ENCODE measurements at regions not wholly inside any gene's neighbourhood (a gene's known extent, or its start where the extent isn't known, plus 50 kb on each side); places are given as distances from the start of the nearest gene placed in this dataset.
"Not testable (repeated sequence)": the region's sequence is repeated elsewhere in the genome, so short reads cannot be mapped to it uniquely, and the experiment has no call there.

- no peak for DNase-seq
Measured at GRCh38 chr5:33072296-33072695, 361.2 kb downstream of the NPR3 start.

GRCh38 chr5:33072726-33073125, 361.6 kb downstream of the NPR3 start:
- DNase-seq: no peak

GRCh38 chr5:33073881-33074327, 362.8 kb downstream of the NPR3 start:
- DNase-seq: no peak

GRCh38 chr5:33074548-33074947, 363.4 kb downstream of the NPR3 start:
- no peak for DNase-seq

DNA sequence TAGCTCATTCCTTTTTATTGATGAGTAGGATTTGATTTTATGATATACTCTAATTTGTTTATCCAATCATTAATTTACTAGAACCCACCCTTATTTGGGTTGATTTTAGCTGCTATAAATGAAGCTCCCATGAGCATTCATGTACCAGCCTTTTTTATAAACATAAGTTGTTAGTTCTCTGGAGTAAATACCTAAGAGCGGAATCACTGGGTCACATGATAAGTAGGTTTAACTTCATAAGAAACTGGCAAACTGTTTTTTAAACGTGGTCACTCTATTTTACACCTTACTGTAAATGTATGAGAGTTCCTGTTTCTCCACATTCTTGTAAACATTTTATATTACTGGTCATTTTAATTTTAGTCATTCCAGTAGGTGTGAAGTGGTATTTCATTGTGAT, 364.6 kb downstream of the NPR3 start:
- DNase-seq: no peak

DNA sequence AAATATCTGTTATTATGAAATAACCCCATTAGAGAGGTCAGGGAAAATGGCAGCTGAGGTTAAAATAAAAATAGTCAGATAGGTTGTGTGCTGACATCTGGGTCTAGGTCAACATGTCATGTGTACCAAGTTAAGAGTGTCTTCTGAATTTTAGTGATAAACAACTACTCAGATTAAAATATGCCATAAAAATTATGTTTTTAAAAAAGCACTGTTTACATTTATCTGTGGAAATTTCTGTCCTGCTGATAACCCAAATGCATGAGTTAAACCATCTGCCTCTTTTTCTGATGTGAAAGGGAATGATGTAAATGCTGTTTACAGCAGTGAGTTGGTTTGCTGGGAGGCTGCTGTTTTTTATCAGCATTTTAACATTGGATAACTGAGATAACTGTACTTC, 361.2 kb upstream of the TARS1 start:
- DNase-seq: no peak

DNA sequence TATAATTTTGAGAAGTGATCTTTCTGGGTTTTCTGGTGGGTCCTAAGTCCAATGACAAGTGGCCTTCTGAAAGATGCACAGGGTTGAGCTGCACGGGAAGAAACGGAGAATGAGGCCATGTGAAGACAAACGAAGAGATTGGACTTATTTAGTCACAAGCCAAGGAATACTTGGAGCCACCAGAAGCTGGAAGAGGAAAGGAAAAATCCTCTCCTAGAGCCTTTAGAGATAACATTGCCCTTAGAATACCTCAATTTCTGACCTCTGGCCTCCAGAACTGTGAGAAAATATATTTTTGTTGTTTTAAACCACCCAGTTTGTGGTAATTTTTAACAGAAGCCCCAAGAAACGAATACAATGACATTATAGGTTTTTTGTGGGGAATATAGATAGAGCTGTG, 360.5 kb upstream of the TARS1 start:
- DNase-seq: no peak

DNA sequence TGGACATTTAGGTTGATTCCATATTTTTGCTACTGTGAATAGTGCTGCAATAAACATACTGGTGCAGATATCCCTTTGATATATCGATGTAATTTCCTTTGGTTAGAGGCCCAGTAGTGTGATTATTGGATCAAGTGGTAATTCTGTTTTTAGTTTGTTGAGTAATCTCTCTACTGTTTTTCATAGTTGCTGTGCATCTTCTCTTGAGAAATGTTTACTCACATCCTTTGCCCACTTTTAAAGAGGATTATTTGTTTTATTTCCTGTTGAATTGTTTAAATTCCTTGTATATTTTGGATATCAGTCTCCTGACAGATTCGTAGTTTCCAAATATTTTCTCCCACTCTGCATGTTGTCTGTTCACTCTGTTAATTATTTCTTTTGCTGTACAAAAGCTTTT, 352.6 kb upstream of the TARS1 start:
- no peak for DNase-seq

GRCh38 chr5:33091571-33092363, 349.0 kb upstream of the TARS1 start:
- DNase-seq: peak; percentile 34

DNA sequence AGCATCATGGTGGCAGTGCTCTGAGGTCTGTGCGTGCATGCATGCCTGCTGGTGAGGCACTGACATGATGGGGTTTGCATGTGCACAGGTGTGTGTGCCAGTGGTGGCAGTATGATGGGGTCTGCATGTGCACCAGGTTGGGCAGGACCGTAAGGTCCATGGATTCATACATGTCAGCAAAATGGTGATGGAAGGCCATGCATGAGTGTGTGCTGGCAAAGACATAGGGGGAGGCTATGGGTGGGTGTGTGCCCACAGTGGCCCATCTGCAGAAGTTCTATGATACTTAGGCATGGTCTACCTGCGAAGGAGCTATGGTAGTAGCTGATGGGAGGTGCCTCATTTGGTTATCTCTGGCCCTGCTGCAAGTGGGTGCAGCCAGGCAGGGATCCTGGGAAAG, 348.0 kb upstream of the TARS1 start:
- no peak for DNase-seq

DNA sequence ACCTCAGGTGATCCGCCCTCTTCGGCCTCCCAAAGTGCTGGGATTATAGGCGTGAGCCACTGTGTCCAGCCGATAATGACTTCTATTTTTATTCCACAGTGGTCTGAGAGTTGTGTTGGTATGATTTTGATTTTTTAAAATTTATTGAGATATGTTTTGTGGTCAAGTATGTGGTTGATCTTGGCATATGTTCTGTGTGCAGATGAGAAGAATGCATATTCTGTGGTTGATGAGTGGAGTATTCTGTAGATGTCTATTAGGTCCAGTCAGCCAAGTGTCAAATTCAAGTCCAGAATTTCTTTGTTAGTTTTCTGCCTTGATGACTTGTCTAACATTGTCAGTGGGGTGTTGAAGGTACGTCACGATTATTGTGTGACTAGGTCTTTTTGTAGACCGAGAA, 338.2 kb upstream of the TARS1 start:
- no peak for DNase-seq

DNA sequence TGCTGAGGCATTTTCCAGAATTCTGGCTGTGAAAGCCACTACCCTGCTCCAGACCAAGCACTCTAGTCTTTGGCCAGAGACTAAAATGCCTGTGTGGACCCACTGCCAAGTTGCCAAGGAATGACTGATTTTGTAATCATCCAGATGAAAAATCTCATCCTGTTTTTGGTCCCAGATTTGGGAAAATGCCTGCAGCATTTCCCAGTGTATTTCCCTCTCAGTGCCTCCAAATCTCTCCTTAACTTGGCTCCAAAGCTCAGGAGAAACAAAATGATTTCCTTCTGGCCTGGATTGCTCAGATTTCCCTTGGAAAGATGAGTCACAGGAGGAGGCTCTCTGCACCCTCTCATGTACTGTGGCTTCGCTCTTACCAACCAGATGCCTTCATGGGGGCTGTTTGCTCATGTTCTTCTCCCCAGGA, 335.2 kb upstream of the TARS1 start:
- no peak for DNase-seq

- DNase-seq: not testable (repeated sequence)
Measured at GRCh38 chr5:33110496-33110895, 330.3 kb upstream of the TARS1 start.

DNA sequence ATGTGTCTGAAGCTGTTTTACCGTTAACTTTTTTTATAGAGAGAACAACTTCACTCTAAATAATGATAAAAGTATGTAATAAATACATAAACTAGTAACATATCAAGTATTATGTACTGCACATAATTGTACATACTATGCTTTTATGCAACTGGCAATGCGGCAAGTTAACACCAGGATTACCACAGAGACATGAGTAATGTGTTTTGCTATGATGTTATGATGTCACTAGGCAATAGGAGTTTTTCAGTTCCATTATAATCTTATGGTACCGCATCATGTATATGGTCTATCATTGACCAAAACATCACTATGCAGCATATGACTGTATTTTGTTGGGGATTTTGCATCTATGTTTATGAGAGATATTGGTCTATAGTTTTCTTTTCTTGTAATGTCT, 326.4 kb upstream of the TARS1 start:
- DNase-seq: no peak

GRCh38 chr5:33115467-33115866, 325.3 kb upstream of the TARS1 start:
- DNase-seq: no peak

DNA sequence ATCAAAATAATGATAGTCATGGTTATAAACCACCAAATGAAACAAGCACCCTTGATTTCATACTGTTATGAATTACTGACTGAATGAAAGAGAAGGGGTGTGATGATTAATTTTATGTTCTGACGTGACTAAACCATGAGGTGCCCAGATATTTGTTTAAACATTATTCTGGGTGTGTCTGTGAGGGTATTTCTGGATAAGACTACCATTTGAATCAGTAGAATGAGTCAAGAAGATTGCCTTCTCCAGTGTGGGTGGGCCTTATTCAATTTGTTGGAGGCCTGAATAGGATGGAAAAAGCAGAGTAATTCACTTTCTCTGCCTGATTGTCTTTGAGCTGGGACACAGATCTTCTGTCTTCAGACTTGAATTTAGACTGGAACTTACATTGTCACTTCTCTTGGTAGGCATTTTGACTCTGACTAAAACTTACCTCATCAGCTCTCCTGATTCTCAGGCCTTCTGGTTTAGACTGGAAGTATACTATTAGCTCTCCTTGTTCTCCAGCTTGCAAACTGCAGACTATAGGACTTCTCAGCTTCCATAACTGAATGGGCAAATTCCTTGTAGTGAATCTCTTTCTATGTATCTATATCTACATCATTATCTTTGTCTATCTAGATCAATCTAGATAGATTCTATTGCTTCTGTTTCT, 321.9 kb upstream of the TARS1 start:
- DNase-seq: no peak

DNA sequence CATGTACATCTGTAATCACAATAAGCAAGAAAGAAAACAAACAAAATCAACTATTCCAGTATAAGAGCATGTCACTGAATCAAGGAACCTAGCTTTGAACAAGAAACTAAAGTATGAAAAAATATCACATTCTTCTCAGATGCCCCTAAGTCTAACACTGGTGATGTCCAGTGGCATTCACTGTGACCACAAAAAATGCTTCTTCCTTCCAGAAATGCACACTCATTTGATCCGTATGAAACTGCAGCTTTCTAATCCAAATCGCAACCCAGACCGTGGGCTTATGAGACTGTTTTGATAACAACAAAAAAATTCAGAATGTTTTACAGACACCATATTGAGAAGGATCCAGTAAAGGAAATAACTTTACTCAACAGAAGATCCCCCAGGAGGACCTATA, 320.1 kb upstream of the TARS1 start:
- no peak for DNase-seq

DNA sequence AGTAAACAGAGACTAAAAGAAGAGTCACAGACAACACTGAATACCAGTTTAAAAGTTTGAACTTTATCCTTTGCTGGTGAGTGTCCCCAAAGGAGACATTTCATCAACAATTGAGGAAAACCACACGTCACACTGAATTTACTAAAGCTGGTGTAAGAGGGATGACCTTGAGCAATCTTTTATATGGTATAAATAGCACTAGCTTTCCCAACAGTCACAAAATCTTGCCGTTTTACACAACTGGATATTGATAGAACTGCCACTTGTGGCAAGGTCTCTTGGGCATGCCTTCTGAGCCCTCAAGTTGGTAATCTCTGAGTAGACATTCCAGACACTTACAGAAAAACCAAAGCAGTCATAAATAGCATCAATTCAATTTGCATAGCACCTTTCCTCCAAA, 311.5 kb upstream of the TARS1 start:
- DNase-seq: no peak

GRCh38 chr5:33136785-33137184, 304.0 kb upstream of the TARS1 start:
- DNase-seq: no peak

DNA sequence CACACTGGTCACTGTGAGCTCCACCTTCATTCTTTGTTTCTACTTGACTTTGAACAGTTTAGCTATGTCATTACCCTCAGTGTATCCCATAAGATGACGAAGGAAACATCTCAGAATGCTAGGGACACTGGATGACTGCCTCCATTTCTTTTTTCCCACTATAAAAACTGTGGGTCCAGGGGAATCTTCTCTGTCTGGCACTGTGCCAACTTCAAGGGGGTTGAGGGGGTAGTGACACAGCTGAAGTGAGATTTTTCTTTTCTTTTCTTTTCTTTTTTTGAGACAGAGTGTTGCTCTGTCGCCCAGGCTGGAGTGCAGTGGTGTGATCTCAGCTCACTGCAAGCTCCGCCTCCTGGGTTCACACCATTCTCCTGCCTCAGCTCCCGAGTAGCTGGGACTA, 302.6 kb upstream of the TARS1 start:
- DNase-seq: not testable (repeated sequence)

DNA sequence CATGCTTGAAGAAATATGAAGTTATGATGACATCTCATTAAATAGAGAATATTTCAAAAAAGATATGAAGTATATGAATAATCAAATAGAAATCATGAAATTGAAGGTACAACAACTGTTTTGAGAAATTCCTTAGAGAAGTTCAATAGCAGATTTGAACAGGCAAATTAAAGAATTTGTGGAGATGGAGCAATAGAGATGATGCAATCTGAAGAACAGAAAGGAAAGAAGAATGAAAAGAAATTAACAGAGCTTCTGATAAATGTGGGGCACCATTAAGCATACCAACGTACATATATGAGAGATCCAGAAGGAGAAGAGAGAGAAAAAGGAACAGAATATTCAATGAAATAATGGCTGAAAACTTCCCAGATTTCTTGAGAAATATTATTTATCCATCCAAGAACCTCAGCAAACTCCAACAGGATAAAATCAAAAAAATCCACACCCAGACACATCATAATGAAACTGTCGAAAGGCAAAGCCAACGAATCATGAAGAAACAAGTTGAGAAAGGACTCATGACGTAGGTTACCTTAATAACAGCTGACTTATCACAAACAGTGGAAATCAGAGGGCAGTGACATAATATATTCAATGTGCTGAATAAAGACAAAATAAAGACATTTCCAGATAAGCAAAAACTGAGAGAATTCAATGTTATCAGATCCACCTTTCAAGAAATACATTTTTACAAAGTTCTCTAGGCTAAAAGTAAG, 297.2 kb upstream of the TARS1 start:
- DNase-seq: no peak

DNA sequence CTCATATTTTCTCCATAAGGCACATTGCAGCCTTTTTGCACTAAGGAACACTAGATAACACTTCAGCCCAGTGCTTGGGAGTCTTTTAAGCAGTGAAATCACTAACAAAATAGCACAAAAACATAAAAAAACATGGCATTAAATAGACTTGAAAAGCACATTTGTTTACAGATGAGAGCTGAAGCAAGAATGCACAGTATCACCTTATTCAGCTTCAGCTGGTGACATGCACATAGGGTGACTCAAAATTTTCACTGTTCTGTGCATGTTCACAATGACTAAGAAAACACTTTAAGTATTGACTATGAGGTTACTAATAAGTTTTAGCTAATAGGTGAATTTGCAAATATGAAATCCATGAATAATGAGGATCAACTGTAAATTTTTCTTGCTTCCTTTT, 293.9 kb upstream of the TARS1 start:
- DNase-seq: no peak

DNA sequence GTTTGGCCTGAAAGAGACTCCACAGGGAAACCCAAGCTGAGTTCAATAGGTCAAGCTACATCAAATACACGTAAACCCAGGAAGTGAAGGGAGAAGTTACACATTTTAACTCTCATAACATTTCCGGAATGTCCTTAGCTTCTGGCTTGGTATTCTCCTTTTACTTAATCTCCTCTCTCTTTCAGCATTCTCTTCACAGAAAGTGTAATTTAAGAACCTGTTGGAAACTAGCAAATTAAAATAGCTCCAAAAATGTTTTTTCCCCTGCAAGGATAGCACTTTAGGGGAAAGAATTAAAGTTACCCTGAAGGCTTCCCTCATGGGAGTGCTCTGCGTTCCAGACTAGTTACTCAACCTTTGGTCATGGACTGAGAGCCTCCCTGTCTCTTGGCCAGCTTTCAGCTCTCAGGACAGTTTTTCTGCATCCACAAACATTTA, 292.7 kb upstream of the TARS1 start:
- DNase-seq: peak; percentile 82

DNA sequence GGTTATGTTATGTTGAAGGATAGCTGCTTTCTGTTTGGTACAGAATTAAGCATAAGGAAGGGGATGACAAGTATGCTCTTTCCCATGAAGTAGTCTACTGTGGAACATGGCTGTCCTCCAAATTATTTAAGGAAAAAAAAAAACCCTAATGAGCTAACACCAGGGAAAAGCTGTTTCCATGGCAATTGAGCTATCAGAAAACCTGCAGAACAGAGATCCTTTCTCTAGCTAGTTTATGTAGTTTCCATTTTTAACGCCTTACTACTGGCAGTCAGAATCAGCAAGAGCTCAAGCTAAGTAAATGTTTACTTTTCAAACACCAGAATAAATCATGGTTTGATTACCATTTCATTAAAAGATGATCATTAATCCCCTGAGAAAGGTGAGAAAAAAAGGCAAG, 287.4 kb upstream of the TARS1 start:
- DNase-seq: no peak
